GM19397 (cell line): ENCODE measurements at regions not wholly inside any gene's neighbourhood (a gene's known extent, or its start where the extent isn't known, plus 50 kb on each side); places are given as distances from the start of the nearest gene placed in this dataset.
A peak's percentile ranks its signal among the peaks of the same experiment; 100 is the strongest.
"Not testable (repeated sequence)": the region's sequence is repeated elsewhere in the genome, so short reads cannot be mapped to it uniquely, and the experiment has no call there.

Source experiments
- ATAC-seq: cut with Tn5 transposase; IDR thresholded peaks from one replicate; pipeline ENCODE4 v1.9.1; 2021; ENCODE audit warnings: mild to moderate bottlenecking, moderate library complexity; ENCODE audit not compliant: unreplicated experiment

DNA sequence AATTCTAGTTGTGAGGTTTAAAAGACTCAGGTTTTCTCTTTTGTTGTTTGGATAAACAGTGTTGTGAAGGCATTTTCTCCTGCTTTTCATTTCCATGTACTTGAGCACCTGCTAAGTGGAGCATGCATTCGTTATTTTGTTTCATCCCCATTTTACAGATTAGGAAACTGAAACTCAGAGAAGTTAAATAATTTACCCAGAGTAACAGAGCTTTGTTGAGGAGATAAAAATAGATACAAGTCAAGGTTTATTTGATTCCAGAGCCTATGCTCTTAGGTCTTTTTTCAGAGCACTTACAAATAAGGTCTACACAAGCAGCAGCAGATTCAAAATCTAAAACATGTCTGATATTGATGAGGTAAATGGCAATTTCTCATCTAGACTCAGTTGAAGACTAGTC is 254.7 kb upstream of the PTBP2 start:
- ATAC-seq = no peak

DNA sequence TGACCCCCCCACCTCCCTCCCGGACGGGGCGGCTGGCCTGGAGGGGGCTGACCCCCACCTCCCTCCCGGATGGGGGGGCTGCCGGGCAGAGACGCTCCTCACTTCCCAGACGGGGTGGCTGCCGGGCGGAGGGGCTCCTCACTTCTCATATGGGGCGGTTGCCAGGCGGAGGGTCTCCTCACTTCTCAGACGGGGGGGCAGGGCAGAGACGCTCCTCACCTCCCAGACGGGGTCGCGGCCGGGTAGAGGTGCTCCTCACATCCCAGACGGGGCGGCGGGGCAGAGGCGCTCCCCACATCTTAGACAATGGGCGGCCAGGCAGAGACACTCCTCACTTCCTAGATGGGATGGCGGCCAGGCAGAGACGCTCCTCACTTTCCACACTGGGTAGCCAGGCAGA is 251.9 kb upstream of the PTBP2 start:
- not testable (repeated sequence) for ATAC-seq

DNA sequence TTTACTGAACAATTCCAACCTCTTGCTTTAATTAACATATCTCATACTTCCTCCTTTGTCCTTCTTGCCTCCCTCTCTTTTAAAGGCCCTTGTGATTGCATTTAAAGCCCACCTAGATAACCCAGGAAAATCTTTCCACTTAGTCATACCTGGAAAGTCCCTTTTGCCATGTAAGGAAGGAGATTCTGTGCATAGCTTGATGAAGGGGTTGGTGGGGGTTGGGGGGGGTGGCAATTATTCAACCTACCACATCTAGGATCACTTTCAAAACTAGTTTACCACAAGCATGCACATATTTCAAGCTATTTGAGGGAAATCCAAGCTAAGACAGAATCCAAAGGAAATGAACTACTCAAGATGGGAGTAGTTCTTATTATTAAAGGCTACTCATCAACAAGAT is 249.1 kb upstream of the PTBP2 start:
- no peak for ATAC-seq

DNA sequence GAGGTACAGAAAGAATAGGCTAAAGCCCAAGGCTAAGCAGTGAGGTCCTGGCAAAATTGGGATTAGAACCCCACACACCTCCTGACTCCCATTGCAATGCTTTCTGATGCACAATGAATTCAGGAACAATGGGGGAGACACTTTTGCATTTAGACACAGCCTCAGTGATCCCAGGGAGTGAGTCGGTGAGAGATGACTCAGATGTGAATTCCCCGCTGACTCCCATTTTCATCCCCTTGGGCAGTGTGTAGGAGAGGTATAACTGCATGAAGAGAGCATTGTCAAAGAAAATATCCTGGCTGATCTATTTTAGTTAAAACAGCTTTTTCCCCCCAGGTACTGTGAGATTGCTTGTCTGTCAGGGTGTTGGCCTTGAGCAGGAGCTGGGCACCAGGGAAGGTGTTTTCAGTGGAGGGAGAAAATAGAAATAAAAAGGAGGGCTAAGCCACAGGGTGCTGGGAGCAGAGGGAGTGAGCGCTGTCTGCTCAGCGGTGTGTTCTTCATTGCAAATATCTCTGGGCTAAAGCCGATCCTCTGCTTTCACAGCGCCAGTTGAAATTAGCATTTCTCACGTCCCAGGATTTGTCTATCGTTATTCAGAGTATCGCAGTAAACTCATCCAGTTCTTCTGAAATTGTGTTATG is 247.7 kb upstream of the PTBP2 start:
- ATAC-seq = no peak

DNA sequence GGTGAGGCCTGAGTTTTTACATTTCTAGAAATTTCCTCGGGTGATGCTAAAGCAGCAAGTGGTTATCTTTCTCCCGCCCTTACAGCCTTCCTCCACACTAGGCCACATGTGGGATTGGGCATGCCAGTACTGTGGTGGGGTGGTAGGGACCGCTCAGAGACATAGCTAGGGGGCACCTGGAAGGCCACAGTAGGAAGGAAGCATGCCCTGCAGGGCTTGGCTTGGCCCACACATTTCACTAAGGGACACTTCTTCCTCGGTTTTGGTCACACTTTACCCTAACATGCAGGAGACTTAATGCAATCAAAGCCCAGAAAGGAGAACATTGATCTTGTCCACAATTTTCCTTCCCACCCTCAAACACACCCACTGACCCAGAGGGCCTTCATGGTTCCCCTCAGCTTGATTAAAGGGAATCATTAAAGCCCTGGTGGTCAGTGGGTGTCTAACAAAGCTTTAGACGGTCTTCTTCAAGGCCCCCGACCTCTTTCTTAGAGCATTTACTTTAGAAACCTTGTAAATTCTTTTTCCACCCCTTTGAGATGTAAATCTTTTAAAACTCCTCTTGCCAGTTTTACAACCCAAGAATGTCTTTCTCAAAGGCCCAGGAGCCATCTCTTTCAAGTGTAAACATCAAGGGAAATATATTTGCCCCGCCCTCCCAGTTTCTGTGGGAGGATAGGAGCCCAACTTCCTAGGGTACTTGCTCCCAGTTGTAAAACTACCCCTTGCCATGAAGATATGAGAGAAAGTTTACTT is 246.4 kb upstream of the PTBP2 start:
- ATAC-seq = no peak

DNA sequence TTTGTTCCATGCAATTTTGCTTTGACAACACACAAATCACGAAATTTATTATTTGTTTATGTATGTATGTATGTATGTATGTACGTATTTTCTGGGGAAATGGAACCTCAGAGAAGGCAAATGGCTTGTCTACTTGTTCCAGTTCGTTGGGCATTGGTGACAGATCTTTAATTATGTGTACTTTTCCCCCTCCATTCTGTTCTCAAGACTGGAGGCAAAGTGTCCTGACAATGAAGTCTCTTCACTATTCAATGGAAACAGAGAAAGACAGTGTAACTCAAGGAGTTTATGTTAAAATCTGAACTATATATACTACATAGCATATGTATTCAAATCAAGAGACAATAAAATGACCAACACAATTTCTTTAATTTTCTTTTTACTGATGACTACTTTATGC is 245.7 kb upstream of the PTBP2 start:
- no peak for ATAC-seq

DNA sequence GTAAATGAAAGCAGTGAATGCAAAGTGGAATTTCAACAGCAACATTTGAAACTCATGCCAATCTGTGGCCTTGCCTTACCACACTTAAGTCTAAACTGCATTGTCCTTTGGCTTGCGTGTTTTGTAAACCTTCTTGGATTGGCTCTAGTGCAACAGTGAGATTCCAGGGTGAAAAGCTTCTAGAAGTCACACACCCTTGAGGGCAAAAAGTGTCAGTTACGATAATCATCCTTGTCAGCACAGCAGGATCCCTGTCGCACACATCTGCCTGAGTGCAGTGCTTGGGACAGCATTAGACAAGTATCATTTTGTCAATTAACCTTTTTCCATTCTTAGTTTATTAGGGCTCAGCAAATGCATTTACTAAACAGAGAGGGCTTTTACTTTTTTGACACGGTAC is 243.4 kb upstream of the PTBP2 start:
- no peak for ATAC-seq

DNA sequence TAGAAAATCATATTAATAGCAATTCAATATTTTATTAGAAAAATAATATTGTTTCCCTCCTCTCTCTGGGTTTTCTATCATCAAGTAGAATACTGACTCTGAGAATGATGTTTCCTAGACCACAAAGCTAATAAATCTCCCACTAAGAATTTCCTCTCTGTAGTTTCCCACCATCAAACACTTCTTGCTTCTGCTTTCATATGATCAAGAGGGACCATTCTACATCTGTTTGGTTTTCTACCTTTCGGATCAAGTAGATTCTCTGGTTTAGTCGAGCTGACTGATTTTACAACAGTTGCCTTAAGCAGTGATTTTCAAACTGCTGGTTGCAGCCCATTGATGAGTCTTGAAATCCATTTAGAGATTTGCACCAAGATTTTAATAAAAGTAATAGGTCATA is 240.2 kb upstream of the PTBP2 start:
- no peak for ATAC-seq

DNA sequence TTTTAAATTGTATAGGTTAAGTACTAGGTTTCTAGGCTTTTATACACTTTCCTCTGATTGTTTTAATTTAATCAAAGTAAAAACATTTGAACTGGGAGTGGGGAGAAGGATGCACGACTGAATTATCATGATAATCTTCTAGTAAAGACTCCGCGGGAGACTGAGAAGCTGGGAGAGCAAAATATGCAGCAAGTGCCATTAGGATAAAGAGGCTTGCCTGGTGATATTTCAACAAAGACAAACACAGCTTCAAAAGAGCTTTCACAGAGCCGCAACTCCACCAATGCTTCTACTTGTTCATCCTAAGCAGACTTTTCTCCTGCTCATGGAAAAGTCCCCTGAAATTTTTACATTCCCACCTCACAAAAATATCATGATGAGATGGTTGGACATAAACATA is 239.0 kb upstream of the PTBP2 start:
- ATAC-seq = no peak

DNA sequence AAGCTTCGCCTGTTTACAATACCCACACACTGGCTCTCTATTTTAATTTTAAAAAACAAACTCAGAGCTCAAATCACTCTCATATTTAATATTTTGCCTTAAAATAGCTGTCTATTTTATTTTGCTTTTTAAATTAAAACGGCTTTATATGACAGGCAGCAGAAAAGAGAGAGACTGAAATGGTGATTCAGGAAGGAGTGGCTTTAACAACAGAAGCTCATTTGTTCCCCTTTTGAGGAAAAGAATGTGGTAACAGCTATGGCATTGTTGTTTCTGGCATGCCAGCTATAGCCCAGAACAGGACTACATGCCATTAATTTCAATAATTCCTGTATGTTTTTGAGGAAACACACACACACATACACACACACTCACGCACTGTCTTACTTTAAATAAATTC is 234.2 kb upstream of the PTBP2 start:
- ATAC-seq = no peak

DNA sequence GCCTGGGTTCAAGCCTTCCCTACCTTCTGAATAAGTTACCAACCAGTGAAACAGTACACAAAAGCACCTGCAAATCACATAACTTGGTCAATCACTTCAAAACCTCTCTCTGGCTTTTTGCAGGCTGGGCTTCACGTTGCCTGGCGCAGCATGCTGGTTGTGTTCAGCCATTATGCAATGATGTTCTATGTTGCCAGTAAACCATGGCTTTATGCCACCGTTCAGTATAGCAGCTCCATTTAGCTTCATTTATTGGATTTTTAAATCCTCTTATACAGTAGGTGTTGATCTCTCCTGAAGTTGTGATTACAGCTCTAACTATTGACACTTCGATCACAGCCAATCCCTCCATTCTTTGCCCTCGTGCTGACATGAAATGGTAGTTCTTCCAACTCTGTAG is 233.6 kb upstream of the PTBP2 start:
- ATAC-seq = no peak

DNA sequence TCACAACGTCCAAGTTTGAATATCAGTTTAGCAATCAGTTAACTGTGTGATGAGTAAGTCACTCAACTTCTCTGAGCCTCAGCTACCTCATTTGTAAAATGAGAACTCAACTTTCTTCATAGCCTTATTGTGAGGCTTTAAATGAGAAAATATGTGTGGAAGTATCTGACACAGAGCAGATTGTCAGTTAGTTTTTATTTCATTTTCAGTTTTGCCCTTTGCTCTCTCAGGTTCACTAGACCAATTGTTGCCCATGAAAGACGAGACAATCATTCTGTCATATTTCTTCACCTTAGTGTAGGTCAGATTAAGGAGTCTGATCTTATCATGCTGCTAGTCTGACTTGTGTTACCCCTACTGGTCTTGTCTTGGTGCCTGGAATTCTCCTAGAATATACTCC is 232.8 kb upstream of the PTBP2 start:
- ATAC-seq = no peak

DNA sequence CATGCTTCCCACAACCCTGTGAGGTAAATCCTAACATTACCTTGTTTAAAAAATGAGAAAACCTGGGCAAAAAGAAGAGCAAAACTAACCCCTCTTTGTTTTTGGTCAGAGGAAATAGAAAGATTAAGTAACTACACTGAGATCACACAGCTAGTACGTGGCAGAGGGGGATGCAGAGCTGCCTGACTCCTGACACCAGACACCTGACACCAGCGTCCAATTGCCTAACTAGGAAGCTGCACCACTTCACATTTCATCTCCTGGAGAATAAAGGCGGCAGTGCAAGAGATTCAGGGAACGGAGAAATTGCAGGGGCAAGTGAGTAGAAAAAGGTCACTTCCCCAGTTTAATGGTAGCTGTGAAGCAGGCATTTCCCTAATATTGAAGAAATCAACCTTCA is 229.3 kb upstream of the PTBP2 start:
- no peak for ATAC-seq

DNA sequence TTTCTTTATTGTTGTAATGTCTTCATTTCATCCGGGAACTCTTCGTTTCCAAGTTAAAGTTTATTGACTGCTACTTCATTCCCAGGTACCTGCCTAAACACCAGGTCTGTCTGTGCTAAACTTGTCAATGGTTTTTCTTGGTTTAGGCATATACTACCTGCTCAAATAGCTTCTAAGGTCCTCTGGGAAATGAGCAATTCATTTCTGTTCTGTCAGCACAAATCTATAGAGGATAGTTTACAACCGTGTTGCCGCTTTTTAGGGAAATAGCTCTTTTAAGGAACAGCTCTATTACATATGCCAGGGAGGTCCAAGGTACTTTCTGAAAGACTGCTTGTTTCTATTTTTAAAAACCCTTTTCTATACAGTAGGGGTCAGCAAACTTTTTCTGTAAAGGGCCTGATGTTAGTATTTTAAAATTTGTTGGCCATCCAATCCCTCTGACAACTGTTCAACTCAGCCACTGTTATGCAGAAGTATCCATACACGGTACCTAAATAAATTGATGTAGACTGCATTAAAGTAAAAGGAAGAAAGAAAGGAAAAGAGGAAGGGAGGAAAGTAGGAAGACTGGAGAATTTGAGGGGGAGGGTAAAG is 222.7 kb upstream of the PTBP2 start:
- ATAC-seq = no peak

DNA sequence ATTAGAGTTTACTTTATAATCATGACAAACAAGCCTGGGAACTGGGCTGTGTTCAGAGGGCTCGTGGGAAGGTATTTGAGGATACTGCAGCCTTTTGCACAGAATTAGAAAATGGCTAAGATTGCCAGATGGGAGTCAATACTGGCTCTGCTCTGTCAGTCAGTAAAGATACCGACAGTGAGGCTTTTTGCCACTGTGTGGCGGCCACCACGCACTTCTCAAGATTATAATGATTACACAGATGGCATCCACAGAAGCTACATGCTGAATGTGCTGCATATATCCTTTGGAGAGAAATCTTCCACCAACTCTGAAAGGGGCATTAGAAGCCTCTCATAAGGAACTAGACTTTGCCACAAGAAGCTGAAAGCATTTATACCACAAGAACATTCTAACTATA is 213.4 kb upstream of the PTBP2 start:
- ATAC-seq = no peak

DNA sequence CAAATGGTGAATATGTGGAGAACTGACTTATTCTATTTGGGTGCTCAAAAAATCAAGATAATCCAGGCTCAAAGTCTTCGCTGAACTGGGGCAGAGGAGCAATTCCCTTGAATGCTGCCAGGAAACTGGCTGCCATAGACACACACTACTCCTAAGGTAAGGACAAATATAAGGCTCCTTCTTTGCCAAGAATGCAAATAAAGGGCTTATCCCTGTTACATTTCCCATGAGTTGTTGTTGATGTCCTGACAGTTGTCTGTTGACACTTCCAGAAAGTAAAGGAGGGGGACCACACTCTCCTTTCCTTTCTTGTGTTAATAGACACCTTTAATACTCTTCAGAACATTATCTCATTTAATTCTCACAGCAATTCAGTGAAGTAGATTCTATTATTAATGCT is 212.2 kb upstream of the PTBP2 start:
- no peak for ATAC-seq

DNA sequence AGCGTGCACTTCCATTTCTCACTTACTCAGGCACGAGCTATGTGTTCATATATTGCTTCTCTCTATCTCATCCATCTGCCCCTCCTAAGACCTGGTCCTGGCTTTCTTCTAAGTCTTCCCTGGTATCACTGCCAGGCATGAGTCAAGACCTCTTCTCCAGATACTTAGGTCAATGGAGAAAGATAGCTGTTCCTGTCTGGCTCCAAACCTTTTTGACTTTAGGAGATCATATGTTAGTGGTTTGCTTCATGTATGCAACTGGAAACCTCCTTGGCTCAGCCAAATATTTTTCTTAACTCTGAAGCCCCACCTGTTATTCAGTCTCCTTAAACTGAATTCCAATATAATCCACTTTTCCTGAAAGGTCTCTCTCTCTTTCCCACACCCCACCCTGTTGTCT is 211.6 kb upstream of the PTBP2 start:
- no peak for ATAC-seq

DNA sequence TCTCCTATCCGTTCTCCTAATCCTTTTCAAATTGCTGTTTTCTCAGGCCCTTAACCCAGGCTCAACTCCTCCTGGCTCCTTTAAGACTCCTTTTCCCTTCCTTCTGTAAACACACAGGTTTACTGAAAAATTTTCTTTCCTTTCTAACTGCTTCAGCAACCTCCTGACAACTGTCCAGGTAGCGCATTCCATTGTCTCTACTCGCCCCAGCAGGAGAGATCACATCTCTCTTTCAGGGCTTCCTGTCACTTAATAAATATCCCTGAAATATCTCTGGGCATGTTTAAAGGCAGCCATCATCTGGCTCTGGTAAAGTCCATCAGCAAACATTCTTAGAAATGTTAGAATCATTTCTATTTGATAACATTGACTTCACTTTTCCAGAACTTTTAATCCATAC is 211.2 kb upstream of the PTBP2 start:
- ATAC-seq = no peak

DNA sequence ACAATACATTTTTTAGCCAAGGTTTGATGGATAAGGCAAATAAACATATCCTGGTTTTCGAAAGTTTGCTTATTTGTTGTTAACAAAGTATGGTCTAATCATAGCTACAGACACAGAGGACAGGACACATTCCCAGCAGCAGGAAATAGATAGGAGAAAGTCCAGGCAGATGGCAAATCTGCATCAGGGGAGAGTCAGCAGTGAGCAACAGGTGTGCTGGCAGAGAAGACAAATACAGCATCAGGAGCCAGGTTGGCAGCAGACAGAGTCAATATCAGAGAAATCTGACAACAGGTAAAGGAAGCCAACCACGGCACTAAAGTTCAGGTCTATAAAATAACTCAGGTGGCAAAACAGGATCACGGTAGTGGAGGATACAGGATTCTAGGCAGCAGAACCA is 210.7 kb upstream of the PTBP2 start:
- no peak for ATAC-seq

DNA sequence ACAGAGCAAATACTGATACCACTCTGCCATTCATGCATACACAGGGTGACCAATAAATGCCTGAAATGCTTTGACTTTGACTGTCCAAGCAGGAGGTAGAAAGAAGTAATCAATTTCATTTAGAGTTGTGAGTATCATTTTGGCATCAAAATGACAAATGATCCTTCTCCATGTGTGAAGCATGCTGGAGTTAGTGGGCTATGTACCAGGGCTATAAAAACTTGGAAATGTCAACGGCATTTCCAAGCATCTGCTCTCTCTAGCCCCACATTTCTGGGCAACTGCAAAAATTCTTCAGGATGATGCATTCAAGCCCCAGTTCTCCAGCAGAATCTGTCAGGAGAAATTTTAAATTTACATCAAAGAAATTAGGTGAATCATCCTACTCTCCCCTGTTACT is 208.4 kb upstream of the PTBP2 start:
- no peak for ATAC-seq

DNA sequence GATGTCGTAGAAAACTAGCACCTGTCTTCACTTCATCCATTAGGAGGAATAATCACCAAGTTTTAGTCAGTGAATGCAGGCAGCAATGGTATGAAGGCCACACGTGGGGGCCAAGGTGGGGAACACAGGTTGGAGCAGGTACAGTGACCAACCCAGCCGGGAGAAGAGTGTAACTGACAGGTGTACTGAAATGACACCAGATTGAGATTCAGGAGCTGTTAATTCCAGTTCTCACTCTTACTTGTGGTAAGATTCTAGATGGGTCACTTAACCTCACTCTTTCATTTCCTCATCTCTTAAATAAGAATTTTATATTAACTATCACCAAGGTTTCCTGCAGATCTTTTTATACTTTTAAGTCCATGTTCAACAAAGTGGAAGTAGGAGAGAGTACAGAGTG is 206.2 kb upstream of the PTBP2 start:
- ATAC-seq = peak; percentile 91

DNA sequence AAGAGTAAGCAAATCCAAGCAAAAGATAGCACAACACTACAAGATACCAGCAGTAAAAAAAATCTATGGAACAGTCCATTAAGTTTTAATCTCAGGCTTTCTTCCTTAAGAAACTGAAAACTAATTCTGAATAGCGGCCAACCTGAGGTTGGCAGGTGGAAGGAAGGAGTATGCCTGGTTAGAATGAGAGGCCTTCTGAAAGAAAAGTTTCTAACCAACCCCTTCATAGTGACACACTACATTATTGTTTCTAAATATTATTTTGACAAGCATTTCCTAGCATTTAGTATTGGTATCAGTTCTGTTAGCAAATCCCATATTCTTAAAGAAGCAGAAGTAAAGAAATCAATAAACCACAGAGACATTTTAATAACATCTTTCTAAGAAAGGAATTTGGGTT is 205.7 kb upstream of the PTBP2 start:
- peak; percentile 37 for ATAC-seq
